HG03139 (cell line): ENCODE measurements at regions not wholly inside any gene's neighbourhood (a gene's known extent, or its start where the extent isn't known, plus 50 kb on each side); places are given as distances from the start of the nearest gene placed in this dataset.
"Not testable (repeated sequence)": the region's sequence is repeated elsewhere in the genome, so short reads cannot be mapped to it uniquely, and the experiment has no call there.

Experiments used
- ATAC-seq: cut with Tn5 transposase; IDR thresholded peaks from one replicate; pipeline ENCODE4 v1.9.1; 2021; ENCODE audit not compliant: unreplicated experiment

DNA sequence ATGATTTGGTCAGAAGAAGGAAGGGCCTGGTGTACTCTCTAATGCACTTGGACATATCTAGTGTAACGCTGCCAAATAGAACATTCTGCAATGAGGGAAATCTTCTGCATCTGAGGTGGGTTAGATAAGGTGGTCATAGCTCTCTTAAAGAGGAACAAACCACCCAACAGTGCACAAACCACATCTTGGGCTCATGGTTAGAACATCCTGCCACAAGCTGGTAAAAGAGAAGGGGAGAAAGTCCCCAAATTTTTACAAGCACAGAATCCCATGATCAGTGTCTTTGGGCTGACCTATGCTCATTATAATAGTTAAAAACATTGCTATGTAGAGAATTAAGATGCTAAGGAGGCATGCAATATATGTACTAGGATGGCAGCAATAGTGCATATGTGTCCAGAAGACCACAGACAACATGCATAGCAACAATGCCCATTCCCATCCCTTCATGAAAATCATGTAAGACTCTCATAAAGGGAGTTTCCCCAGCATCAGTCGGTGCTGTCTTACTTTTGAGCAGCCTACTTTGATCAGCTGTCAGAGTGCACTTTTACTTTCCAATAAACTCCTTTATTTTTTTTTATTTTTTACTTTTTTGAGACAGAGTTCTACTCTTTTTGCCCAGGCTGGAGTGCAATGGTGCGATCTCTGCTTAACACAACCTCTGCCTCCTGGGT, 99.7 kb upstream of the SLC7A11 start:
- ATAC-seq: peak; percentile 64

DNA sequence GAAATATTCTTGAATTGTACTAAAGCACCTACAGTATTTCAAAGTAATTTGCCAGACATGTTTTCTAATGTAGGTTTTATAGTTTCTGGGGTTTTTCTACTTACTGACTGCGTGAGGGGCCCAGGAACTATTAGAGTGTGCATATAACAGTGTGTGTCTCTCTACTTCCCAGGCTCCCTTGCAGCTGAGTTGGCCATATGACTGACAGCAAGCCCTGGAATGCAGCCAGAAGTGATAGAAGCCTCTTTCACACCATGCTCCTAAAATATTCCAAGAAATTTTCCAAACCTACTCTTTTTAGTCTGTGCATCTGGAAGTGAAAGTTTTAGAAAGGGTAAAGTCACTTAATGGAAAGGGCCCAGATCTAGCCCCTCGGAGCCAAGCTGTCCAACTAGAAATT, 96.7 kb upstream of the SLC7A11 start:
- no peak for ATAC-seq

DNA sequence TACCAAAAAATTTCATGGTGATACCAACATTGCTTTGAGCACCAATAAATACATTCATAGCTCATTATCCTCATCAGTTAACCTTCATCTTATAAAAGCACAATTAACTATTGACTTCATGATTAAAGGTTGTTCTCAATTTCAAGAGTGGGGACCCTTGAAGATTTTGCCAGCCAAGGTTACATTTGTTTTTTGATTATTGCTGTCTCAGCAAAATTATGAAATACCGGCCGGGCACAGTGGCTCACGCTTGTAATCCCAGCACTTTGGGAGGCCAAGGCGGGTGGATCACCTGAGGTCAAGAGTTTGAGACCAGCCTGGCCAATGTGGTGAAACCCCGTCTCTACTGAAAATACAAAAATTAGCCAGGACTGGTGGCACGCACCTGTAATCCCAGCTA, 96.1 kb upstream of the SLC7A11 start:
- ATAC-seq: not testable (repeated sequence)

DNA sequence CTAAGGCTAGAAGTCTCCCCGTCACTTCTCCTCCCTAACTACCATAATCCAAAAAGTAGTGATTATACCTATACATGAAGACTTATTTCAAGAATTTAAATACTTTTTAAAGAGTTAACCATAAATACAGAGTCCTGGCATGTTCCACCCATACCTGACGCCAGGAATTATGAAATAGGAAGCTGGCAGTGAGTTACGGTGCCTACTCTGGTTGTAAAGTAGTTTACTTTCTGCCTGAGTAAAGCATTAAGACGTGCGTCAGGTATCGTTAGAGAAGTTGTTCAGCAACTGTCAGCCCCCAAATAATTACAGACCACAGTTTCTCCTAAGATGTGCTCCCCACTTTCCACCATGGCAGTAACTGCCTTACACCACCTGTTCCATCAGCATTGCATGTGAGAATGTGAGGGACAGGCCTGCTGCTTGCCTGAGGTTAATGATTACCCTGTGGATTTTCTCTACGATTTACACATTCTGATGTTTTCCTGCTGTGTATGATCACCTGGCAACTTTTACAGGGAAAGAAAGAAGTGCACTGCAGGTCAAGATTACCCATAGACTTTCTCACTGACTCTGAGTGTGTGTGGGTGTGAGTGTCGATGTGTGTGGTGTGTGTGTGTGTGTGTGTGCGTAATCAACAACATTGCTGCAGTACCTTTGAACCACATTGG, 92.3 kb upstream of the SLC7A11 start:
- no peak for ATAC-seq

DNA sequence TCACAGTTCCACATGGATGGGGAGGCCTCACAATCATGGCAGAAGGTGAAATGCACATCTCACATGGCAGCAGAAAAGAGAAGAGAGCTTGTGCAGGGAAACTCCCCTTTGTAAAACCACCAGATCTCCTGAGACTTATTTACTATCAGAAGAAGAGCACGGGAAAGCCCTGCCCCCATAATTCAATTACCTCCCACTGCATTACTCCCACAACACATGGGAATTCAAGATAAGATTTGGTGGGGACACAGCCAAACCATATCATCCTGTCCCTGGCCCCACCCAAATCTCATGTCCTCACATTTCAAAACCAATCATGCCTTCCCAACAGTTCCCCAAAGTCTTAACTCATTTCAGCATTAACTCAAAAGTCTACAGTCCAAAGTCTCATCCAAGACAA, 90.3 kb upstream of the SLC7A11 start:
- ATAC-seq: not testable (repeated sequence)

DNA sequence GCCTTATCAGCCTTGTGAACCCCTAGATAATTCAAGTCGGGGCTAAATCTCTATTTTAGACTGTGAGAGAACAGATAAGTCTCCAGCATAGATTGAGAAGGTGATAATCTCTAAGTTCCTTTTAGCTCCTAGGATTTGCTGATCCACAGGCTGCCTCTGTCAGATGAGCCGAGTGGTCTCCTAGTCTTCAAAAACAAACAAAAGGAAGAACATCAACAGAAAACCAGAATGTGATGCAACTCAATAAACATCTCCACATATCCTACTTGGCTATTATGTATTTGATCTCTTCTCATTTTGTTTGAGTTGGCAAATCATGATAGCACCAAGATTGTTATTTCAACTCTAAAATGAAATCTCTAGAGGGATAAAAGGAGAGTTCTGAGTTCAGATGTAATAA, 88.4 kb upstream of the SLC7A11 start:
- ATAC-seq: no peak

DNA sequence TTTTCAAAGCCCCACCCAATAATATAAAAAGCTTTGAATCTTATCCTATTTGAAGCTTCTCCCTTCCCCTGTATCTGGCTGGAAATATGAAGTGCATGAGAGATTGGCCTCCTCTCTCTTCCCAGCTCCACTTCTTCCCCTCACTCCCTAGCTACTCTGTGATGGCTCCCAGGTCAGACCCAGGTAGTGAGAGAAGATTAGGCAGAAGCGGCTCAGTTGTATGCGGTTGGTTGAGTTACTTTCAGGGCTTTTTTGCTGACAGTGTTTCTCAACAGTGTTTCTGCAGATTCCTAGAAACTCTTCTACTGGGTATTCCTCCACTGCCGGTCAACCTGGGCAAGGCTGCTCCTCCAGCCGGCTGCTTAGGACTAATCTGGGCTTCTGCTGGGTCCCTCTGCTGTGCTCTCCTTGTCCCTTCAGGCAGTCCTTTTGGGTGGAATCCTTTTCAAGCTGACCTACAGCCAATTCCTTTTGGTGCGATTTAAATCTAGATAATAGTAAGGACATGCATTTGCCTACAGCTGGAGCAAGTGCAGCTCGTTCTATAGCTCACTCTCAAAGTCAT, 87.4 kb upstream of the SLC7A11 start:
- ATAC-seq: no peak

DNA sequence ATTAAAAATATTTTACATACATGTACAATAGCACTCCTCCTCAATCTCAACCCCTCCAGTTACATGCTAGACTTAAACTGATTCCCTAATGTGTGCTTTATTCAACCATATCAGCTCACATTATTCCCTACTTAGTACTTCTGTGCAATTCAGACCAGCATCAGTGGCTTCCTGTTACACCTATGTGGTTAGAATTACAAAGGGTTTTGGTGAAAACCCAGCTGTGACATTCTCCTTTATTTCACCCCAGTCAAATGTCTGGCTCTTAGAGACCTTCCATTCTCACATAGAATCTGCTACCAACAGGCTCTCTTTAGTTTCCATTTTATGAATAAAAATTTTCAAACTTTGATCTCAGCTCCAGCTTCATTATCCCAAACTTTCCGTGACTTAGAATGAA, 85.2 kb upstream of the SLC7A11 start:
- no peak for ATAC-seq

DNA sequence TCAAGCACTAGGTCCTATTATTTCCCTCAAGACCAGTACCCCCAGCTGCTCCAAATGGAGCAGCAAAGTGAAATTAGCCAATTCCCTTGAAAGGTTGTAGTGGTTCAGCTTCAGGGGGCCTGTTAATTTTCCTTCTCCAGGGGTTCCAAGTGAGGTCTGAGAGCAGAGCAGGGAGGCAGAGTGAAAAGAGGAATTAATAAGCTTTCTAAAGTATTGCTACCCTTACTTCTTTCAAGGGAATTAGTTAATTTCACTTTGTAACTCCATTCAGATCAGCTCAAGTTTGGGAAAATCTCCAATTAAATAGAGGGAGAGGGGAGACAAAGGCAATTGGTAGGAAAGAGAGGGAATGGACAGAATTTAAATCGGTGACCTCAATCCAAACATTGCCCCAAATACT, 78.7 kb upstream of the SLC7A11 start:
- no peak for ATAC-seq

DNA sequence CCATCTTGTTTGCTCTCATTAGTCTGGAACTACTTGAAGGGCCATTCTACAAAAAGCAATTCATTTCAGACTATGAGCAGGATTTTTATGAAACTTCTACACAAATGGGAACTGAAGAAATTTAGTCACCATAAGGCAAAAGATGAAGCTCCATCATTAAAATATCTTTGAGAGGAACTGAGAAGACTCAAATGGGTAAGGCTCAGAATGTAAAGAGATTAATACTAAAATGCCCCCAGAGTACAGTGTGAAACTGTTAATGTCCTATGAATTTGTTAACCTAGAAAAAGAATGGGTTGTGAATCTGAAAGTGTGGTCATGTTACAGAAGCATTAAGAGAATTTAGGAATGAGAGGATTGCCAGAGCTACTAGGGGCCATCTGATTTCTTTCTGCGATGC, 77.9 kb upstream of the SLC7A11 start:
- ATAC-seq: no peak

DNA sequence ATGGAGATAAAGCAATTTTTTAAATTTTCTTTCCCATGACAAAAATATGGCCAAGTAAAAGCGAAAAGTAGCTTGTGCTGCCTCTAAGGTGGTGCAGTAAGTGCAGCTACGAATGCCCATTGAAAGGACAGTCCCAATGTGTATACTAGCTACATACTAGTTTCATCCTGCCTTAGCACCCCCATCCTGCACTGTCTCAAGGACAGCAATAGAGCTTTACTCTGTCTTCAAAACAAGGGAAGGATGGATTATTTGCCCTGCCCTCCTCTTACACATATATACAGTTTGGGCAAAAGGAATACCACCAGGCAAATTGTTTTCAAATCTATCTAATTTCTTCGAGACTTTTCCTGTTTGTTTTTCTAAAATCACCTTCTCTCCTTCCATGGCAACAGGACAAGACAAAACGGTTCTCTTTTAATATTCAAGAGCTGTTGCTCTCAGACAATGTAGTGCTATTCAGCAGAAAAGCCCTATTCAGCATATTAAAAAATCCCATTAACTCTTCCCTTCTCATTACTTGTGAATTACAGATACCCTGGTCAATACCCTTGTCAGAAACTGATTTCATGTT, 75.1 kb upstream of the SLC7A11 start:
- no peak for ATAC-seq

DNA sequence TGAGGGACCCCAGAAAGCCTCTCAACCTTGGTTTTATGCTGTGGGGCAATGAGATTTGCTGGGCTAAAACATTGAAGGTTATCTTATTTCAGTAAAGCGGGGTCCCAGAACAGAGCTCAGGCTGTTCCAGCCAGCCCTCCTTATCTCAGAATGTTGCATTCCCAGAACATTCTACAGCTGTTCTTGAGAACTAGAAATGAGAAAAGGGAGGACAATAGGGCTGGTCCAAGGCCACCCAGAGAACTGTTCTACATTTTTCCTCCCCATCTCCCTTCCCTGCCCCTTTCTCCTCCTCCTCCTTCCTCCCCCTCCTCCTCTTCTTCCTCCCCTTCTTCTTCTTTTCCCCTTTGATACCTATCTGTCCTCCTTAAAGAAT, 70.4 kb upstream of the SLC7A11 start:
- ATAC-seq: no peak

DNA sequence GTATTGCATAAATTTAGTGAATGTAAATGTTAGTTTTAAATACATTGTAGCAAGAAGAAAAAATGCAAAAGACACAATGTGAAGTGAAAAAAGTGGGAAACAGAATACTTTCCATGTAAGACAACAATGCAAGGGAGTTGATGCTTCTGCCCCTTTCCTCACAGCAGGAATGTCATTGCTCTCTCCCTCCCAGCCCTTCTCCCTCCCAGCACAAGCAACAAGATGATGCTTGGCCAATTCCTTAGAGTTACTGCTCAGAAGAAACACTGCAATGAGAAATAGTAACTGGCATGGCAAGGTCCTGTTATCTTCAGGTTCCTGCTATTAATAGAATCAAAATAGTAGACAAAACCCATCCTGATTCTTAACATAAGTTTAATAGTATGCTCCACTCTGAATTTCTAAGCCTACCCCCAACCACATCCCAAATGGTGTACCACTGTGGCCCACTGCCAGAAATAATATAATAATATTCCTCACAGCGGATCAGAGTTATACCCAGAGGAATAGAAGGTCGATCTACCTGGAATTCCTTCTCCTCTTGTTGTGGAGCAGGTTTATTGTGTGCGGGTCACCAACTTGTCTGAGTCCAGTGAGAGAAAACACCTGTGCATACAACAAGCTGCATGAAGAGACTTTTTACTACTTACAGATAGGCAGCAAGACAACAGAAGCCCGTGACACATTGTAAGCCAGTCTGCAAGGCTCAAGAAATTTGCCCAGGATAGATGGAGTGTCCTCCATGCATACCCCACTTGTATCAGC, 69.8 kb upstream of the SLC7A11 start:
- no peak for ATAC-seq

DNA sequence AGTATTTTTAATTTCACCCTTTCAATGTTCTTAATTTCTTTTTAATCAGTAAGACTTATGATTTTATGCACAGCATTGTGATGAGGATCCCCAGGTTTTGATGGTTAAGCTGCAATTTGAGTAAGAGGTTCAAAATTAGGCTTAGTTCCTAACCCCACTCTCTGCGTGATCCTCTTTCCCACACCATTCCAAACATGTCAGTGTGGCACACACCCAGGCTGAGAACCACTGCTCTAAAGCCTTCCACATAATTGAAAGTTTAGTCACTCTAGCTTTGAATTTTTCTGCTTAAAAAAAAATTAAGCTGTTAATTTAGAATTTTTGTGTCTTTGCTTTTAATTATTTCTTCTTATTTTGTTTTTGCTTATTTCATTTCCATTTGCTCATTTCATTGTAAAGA, 68.8 kb upstream of the SLC7A11 start:
- no peak for ATAC-seq

DNA sequence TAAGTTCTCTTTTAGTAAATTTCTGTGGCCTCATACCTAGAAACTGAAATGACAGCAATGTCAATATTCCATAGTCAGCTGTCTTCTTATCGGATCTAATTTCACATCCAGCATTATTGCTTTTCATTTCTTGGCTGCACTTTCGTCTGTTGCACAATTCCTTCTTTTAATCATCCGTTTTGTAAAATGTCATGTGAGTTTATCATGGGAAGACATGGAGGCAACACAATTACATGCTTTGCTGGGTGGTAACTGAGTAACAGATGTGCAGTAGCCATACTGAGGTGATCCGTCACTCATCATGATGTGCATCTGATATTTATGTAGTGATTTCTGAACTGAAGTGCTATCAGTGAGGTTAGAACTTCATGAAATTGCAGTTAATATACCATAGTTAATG, 68.3 kb upstream of the SLC7A11 start:
- ATAC-seq: no peak

DNA sequence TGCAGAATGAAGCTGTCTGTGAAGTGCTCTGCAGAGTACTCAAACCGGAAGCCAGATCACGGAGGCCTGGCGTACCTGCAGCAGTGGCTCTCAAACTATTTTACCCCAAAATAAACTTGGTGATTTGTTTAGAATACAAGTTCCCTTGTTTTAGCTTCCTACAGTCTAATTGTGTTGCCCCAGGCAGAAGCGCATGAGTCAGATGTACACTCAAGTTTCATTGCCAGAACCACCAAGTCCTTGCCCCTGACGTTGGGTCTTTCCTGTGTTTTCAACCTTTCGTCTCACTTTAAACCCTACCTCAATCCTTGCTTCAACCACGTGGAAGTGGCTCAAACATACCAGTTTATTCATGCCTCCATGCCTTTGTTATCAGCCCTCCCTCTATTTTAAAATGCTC, 66.2 kb upstream of the SLC7A11 start:
- ATAC-seq: no peak

DNA sequence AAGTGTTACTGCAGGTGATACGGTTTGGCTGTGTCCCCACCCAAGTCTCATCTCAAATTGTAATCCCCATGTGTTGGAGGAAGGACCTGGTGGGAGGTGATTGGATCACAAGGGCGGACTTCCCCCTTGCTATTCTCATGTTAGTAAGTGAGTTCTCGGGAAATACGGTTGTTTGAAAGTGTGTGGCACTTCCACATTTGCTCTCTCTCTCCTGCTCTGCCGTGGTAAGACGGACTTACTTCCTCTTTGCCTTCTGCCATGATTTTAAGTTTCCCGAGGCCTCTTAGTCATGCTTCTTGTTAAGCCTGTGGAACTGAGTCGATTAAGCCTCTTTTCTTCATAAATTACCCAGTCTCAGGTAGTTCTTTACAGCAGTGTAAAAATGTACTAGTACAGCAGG, 65.2 kb upstream of the SLC7A11 start:
- no peak for ATAC-seq

DNA sequence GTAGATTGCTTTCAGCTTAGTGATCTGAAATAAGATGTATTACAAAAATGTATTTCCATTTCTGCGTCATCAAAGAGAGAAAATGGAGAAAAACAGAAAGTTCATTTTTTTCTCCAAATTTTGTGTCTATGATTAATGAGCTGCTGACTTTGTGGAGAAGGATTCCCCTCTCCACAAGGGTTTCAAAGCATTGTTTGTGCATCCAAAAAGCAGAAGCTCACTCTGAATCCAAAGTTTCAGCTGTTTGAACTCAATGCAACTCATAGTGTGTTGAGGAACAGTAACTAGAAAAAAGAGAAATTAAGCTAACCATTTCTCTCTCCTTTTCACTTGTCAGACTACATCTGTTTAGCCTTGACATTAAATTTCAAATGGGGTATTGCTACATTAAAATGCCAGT, 62.9 kb upstream of the SLC7A11 start:
- ATAC-seq: no peak

DNA sequence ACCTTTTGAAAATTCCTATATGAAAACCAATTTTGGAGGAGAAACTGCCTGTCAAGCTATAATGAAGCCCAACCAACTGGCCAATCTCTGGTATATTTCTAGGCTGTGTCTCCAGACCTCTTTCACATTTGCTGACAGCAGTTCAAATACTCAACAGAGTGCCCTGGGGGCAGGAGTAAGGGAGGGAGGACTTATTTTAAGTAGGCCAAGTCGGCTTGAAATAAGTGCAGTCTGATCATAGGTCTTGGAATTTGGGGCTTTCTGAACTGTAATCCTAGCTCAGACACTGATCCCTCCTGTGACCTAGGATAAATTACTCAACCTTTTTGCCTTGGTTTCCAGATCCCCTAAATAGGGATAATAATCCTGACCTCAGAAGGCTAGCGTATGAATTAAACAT, 59.4 kb upstream of the SLC7A11 start:
- no peak for ATAC-seq

DNA sequence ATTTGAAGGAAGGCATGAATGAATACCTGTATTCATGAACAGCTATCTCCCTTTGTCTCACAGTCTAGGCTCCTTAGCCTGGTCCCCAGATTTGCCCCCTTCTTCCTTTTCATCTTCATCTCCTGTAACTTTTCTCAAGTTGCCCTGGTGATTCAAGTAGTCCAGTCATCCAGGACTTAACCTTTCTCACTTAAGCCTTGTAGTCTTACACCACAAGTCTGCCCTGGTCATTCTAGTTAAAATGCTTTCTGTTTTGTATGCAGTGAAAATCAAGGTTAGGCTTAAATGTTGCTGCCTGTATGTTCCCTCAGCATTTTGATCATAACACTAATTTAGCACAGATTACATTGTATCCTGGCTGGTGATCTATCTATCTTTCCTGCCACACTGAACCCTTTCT, 58.5 kb upstream of the SLC7A11 start:
- no peak for ATAC-seq

DNA sequence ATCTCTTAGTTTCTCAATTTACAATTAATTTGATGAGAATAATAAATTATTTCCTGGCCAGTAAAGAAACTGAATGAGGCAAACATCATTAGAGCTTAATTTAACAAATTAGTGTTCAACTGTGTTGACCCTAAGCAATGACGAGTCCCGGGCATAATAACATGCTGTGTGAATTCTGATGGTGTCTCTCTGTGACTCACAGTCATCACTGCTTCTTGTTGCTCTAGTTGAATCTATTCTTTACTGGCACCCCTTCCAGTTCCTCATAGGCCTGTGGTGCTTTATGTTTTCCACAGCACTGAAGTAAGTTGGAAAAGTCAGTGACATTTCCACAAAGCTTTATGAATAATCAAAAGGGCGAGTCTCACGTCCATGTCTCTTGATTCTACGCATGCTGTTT, 57.7 kb upstream of the SLC7A11 start:
- no peak for ATAC-seq

DNA sequence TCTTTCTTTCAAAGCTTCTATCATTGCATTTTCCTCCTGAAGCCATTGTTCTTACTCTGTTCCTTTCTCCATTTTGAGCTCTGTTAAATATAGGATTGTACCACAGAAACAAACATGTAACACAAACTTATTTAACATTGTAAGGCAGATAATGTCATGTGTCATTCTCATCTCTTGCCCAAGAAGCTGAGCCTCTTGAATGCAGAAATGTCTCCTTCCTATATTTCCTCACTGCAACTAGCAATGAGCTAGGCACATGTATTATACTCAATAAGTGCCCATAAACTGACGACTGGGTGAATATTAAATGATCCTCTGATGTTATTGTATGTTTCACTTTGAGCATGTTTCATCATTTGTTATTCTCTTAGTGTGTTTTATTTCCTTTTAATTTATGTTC, 56.7 kb upstream of the SLC7A11 start:
- no peak for ATAC-seq
